CD4-positive, alpha-beta T cell treated with Interleukin-12 subunit alpha and Interleukin-12 subunit beta, for 1 hour (primary cell): ENCODE measurements at regions not wholly inside any gene's neighbourhood (a gene's known extent, or its start where the extent isn't known, plus 50 kb on each side); places are given as distances from the start of the nearest gene placed in this dataset.

Experiments
- DNase-seq: peaks from one replicate; pipeline ENCODE4 v3.0.0-alpha.2; 2020

DNA sequence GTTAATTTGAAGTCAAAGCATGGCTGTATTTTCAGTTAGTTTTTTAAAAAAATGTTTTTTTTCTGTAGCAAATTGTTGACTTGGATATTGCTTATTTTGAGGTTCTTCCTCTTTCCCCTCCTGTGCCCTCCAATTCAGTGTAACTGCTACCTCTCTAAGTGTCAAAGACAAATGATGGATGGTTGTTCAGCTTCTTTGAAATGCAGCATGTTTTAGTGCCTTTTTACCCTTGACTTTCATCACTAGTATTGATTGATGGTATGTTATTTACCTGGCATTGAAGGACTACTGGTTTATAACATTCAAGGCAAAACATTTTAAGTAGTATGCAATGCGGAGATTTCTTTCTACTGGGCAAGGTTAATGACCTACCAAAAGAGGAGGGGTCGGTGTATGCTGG is 281.0 kb upstream of the FAT1 start:
- no peak for DNase-seq

DNA sequence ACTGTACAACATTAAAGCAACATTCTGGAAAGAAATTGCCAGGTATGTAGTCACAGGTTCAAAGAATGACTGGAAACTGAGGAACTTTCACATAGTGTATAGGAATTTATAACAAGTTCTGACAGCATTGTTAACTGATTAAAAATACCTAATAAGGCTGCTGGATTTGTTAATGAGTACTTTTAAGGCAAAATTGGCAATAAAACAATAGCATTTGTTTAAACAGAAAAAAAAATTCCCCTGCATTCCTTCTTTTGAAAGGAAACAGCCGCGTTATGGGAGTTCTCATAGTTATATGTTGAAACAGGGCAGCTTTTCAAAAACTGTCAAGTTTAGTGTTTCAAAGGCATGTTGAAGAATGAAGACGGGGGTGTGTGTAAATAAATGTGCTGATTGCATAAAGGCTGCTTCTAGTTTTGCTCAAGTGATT is 282.5 kb upstream of the FAT1 start:
- DNase-seq: no peak

DNA sequence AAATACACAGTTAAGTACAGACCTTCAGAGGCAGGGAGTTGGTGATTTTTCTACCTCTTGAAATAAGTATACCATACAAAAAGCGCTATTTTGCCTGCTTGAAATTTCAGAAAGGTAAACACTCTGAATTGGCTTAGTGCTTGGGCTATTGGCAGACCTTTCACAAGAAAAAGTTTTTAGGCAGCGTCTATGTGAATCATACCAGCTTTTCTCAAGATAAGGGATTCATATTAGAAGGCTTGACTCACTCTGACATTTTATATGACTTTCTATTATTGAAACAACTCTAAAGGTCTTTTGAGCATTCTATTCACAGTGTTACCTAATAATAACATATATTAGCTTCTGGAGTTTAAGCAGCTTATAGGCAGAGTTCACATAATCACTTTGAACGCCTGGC is 286.4 kb upstream of the FAT1 start:
- DNase-seq: no peak

DNA sequence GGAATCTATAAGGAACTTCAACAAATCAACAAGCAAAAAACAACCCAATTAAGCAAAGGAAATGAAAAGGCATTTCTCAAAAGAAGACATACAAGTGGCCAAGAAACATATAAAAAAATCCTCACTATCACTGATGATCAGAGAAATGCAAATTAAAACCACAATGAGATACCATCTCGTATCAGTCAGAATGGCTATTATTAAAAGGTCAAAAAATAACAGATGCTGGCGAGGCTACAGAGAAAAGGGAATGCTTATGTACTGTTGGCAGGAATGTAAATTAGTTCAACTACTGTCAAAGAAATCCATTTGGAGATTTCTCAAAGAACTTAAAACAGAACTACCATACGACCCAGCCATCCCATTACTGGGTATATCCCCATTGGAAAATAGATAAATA is 292.4 kb upstream of the FAT1 start:
- no peak for DNase-seq

- no peak for DNase-seq
Observed at GRCh38 chr4:187017147-187017546, 293.5 kb upstream of the FAT1 start.

GRCh38 chr4:187019896-187020295 is 296.2 kb upstream of the FAT1 start:
- DNase-seq: no peak

- no peak for DNase-seq
Observed at GRCh38 chr4:187020676-187021075, 297.0 kb upstream of the FAT1 start.

DNA sequence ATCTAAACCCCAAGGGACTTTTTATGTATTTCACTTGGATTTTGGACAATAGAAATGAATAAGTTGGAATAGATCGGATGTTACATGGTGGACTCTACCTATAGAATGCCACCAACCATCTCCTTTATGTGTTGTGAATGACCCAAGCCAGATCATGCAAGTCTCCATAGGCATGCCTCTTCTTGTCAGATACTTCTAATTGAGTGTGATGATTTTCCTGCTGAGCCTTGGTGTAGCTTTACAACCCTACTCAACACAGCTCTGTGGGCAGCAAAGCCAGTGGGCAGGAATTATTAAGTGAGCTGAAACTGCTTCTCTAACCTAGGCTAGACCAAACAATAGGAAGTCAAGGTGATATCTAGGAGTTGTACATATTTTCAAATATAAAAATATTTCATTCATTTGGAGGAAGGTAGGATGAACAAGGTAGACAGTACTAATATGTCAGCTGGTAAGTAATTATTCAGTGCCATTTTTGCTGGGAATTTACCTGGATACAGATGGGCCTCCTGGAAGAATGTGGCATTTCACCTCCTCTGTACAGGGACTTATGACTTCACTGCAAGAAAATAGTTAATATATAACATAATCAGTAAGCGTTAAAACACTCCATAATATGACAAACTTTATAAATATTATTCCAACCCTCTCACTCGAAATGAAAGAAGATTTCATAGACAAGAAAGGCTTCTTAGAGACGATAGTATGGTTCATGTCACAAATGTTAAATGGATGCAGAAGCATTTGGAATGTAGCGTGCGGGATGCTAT is 298.0 kb upstream of the FAT1 start:
- DNase-seq: no peak

- no peak for DNase-seq
Observed at GRCh38 chr4:187027272-187027671, 303.6 kb upstream of the FAT1 start.

GRCh38 chr4:187042251-187042650 is 318.6 kb upstream of the FAT1 start:
- DNase-seq: no peak

- DNase-seq: no peak
Observed at GRCh38 chr4:187046471-187046870, 322.8 kb upstream of the FAT1 start.

DNA sequence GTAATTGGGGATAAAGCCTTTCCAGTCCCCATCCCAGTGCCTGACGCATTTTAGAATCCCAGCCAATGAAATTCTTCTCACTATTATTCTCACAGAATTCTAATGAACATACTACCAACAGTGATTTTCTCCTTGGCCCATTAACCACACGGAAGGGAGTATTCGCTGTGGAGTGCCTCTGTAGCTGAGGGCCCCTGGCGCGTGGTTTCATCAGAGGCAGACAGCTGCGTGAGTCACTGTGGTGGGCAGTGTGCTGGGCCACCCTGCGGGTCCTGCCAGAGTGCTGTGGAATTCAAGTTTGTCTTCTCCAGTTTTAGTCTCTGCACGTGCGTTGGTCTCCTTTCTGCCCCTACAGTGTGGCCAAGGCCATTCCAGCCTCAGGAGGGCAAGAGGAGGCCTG is 335.4 kb upstream of the FAT1 start:
- DNase-seq: no peak

GRCh38 chr4:187059895-187060294 is 336.2 kb upstream of the FAT1 start:
- DNase-seq: no peak

- DNase-seq: no peak
Observed at GRCh38 chr4:187060551-187060950, 336.9 kb upstream of the FAT1 start.

- no peak for DNase-seq
Observed at GRCh38 chr4:187063251-187063650, 339.6 kb upstream of the FAT1 start.

DNA sequence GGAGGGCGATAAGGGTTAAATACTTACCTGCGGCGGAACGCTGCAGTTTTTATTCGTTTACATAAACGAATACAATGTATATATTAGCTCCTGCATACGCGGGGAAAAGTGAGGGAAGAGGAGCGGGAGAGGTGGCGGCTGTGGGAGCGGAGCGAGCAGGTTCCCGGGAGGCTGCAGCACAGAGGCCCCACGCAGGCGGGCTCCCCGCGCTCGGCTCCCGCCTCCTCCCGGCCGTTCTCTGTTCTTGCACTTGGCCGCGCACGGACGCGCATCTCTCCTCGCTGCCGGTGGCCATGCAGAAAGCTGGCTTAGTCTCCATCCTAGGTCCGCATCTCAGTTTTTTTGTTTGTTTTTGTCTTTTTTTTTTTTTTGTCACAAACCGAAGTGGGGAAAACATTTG is 340.4 kb upstream of the FAT1 start:
- no peak for DNase-seq

- DNase-seq: no peak
Observed at GRCh38 chr4:187065396-187065795, 341.7 kb upstream of the FAT1 start.

DNA sequence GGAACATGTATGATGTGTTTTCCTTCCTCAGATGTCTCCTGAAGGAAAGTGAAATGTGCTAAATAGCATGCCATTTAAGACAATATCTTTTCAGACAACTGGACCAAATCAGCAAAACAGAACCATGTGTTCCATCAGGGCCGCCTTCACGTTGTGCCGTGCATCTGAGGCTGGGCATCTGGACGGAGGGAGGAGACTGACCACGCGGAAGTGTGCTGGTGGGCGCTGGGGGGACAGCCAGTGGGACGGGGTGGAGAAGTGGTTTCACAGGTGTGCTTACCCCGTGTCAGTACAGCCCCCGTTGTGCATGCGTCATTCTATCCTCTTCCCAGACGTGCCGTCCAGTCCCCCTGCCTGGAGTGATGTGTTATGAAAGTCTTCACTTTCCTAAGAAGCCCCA is 342.1 kb upstream of the FAT1 start:
- DNase-seq: no peak

DNA sequence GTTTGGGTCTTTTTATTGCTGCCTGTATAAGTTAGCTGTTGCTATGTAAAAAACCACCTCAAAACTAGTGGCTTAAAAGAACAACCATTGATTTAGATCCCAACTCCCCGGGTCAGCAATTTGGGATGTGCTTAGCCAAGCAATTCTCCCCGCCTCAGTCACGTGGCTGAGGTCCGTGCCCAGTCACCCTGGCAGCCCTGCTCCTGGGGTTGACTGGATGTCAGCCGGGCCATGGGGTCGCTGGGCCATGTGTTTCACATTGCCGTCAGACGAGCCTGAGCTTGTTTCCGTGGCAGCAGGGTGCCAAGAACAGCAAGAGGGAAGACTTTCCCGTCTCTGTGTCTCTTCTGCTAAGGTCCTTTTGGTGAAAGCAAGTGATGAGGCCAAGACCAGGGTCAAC is 345.7 kb upstream of the FAT1 start:
- DNase-seq: no peak

DNA sequence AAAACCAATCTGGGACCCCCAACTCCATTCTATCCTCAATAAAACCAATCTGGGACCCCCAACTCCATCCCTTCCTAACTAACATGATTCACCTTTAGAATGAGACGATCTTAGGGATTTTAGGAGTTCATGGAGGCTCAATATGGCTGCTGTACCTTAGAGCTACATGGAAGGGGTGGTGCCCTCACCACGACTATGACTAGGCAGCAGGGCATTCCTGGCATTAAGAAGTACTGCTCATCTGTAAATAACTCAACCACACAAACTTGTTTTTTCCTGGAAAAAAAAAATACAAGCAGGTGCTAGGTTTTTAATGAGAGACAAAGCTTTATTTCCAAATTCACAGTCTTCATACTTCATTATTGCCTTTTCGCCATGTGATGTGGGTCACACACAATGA is 346.5 kb upstream of the FAT1 start:
- DNase-seq: no peak

GRCh38 chr4:187070740-187071139 is 347.1 kb upstream of the FAT1 start:
- DNase-seq: no peak

DNA sequence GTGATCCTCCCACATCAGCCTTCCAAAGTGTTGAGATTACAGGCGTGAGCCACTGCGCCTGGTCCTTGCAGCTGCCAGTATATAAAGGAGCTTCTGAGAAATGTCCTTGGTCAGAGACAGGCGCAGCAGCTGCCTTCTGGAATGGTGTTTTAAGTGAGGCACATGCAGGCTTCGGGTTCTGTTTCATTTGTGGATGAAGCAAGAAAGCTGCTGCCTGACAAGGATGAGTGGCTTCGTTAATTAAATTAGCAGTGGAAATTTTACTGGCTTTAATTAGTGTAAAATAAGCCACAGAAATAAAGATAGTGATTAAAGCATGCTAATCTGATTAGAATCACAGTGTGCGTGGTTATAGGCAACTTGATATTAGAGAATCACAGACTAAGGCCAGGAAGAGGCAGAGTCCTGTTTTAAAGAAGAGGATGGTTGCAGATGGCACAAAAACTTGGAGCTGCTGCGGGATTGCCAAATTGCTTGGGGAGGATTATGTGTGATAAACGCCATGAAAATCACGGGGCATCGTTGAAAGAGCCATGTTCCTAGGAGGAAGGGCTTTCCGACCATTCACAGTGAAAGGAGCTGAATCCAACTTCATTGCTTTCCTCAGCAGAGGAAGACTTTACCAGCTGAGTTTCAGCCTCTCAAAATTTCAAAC is 348.4 kb upstream of the FAT1 start:
- DNase-seq: no peak

GRCh38 chr4:187073820-187074219 is 350.2 kb upstream of the FAT1 start:
- no peak for DNase-seq

DNA sequence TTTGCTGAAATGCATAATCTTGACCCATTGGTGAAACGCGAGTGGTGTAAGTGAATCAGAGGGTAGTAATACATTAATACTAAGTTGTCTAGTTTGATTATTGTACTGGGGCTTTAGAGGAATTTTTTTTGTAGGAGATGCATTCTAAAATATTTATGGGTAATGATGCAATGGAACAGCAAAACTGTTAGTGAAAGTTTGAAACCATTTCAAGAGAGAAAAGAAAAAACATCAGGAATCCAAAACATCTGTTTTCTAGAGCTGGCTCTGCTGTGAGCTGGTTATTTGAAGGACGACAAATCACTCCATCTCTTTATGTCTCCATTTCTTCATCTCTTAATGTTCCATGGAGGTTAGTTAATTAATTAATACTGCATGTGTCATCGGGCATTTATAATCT is 351.9 kb upstream of the FAT1 start:
- no peak for DNase-seq
